Type B pancreatic cell (in vitro differentiated cells): ENCODE measurements at regions not wholly inside any gene's neighbourhood (a gene's known extent, or its start where the extent isn't known, plus 50 kb on each side); places are given as distances from the start of the nearest gene placed in this dataset.

Experiments
- DNase-seq: peaks from one replicate; pipeline ENCODE4 v3.0.0; 2021; ENCODE audit warnings: mixed read lengths; ENCODE audit not compliant: unreplicated experiment; ENCODE audit errors: extremely low spot score
- H3K27ac Mint-ChIP-seq: 2 replicates; pipeline ENCODE4 v1.8.0; 2021; ENCODE audit warnings: mild to moderate bottlenecking, mixed read lengths
- H3K27me3 Mint-ChIP-seq: 2 replicates; pipeline ENCODE4 v1.8.0; 2021; ENCODE audit warnings: mixed read lengths
- H3K36me3 Mint-ChIP-seq: 2 replicates; pipeline ENCODE4 v1.8.0; 2021; ENCODE audit warnings: mixed read lengths
- H3K4me1 Mint-ChIP-seq: one replicate; pipeline ENCODE4 v1.8.0; 2021; ENCODE audit warnings: mixed read lengths; ENCODE audit not compliant: unreplicated experiment
- H3K4me3 Mint-ChIP-seq: 2 replicates; pipeline ENCODE4 v1.8.0; 2021; ENCODE audit warnings: mild to moderate bottlenecking, mixed read lengths
- H3K9me3 Mint-ChIP-seq: 2 replicates; pipeline ENCODE4 v1.8.0; 2021; ENCODE audit warnings: mixed read lengths
- TF ChIP-seq, protein P1 (sequence below): fragments of 200-600 bp; sonication (generic); conservative IDR thresholded peaks from 2 replicates; pipeline ENCODE4 v1.5.0; 2021; ENCODE audit warnings: antibody characterized with exemption, mild to moderate bottlenecking

GRCh38 chr3:182636646-182637045 lies 156.7 kb upstream of the ATP11B start:
- TF ChIP-seq, protein P1, sequence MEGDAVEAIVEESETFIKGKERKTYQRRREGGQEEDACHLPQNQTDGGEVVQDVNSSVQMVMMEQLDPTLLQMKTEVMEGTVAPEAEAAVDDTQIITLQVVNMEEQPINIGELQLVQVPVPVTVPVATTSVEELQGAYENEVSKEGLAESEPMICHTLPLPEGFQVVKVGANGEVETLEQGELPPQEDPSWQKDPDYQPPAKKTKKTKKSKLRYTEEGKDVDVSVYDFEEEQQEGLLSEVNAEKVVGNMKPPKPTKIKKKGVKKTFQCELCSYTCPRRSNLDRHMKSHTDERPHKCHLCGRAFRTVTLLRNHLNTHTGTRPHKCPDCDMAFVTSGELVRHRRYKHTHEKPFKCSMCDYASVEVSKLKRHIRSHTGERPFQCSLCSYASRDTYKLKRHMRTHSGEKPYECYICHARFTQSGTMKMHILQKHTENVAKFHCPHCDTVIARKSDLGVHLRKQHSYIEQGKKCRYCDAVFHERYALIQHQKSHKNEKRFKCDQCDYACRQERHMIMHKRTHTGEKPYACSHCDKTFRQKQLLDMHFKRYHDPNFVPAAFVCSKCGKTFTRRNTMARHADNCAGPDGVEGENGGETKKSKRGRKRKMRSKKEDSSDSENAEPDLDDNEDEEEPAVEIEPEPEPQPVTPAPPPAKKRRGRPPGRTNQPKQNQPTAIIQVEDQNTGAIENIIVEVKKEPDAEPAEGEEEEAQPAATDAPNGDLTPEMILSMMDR = no peak
- DNase-seq = no peak
- Mint-ChIP-seq H3K27me3 (peaks cover 3% of the 10 kb centered on the region), H3K36me3 (peaks cover 5% of the 10 kb centered on the region), H3K4me3 (no peak overlapping the region), H3K9me3 (peaks cover 5% of the 10 kb centered on the region), H3K4me1 (peaks cover 4% of the 10 kb centered on the region), H3K27ac (no peak overlapping the region)

- DNase-seq = no peak
- TF ChIP-seq, protein P1 = no peak
- H3K4me3 Mint-ChIP-seq = no peak overlapping the region
- peaks cover 3% of the 10 kb centered on the region for H3K27me3 Mint-ChIP-seq
- H3K9me3 Mint-ChIP-seq = peaks cover 5% of the 10 kb centered on the region
- no peak overlapping the region for H3K27ac Mint-ChIP-seq
- peaks cover 5% of the 10 kb centered on the region for H3K36me3 Mint-ChIP-seq
- no peaks in the 10 kb centered on the region for H3K4me1 Mint-ChIP-seq
Observed at GRCh38 chr3:182637350-182638110, 155.8 kb upstream of the ATP11B start.

GRCh38 chr3:182644013-182644412 lies 149.3 kb upstream of the ATP11B start:
- TF ChIP-seq, protein P1 = no peak
- DNase-seq = no peak
- H3K36me3 Mint-ChIP-seq = peaks cover 5% of the 10 kb centered on the region

DNA sequence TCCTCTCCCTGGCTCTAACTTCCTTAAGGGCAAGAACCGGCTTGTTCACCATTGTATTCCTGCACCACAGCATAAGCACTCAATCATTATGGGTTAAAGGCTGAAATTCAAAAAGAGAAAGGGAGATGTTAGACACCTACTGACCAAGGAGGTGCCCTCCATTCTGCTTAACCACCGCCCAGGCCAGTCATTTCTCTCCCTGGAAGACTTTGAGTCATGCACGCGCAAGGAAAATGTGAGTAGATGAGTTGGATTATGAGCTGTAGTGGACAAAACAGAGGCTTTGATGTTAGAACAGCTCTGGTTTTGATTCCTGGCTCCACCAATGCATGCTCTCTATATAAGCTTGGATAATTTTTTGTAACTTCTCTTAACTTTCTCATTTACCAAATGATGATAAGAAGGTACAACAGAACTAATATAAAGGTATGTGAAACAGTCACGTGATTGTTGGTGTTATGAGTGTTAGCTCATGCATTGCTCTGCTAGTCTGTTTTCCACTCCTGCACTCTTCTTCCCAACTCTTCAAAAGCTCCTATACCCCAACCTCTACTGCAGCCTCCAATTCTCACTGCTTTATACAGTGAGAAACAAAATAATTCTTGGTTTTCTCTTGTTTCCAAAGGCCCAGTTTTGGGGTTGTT lies 148.4 kb upstream of the ATP11B start:
- DNase-seq = no peak
- H3K36me3 Mint-ChIP-seq = peaks cover 5% of the 10 kb centered on the region
- H3K27me3 Mint-ChIP-seq = no peaks in the 10 kb centered on the region
- peaks cover 10% of the 10 kb centered on the region for H3K4me1 Mint-ChIP-seq
- H3K4me3 Mint-ChIP-seq = peak overlapping the region; percentile 16
- TF ChIP-seq, protein P1 = no peak
- H3K27ac Mint-ChIP-seq = peak overlapping the region; percentile 65
- peaks cover 5% of the 10 kb centered on the region for H3K9me3 Mint-ChIP-seq

More at GRCh38 chr3:182644013-182644412, 149.3 kb upstream of the ATP11B start:
- Mint-ChIP-seq H3K27ac (peak overlapping the region; percentile 85), H3K4me1 (peaks cover 10% of the 10 kb centered on the region), H3K4me3 (peak overlapping the region; percentile 30), H3K9me3 (peaks cover 5% of the 10 kb centered on the region), H3K27me3 (no peaks in the 10 kb centered on the region)

GRCh38 chr3:182650568-182651128 lies 142.7 kb upstream of the ATP11B start:
- H3K9me3 Mint-ChIP-seq = peaks cover 4% of the 10 kb centered on the region
- H3K27ac Mint-ChIP-seq = no peak overlapping the region
- no peak overlapping the region for H3K4me3 Mint-ChIP-seq
- TF ChIP-seq, protein P1 = no peak
- no peaks in the 10 kb centered on the region for H3K27me3 Mint-ChIP-seq
- DNase-seq = no peak
- no peaks in the 10 kb centered on the region for H3K36me3 Mint-ChIP-seq
- no peaks in the 10 kb centered on the region for H3K4me1 Mint-ChIP-seq
